HepG2 (cell line): ENCODE measurements at regions not wholly inside any gene's neighbourhood (a gene's known extent, or its start where the extent isn't known, plus 50 kb on each side); places are given as distances from the start of the nearest gene placed in this dataset.

Experiments used
- ATAC-seq: fragments of 200-7000 bp; cut with Tn5 transposase; 3 replicates; pipeline ENCODE4 v1.9.1; 2020; ENCODE audit warnings: mild to moderate bottlenecking, moderate library complexity
- BruUV-seq: library from RNA; stranded (reverse); fragments of 400-500 nt; replicated peaks from 2 replicates; lab custom pipeline; 2021; lab: Mats Ljungman, UMichigan
- CTCF ChIA-PET: fragments of 300-600 bp; formaldehyde crosslinking; extraction: SDS; loops from one replicate; lab custom pipeline; 2021; ENCODE audit warnings: low total read pairs, inconsistent platforms, low intra/inter-chr PET ratio; lab: Yijun Ruan, JAX
- POLR2A ChIA-PET: fragments of 350-600 bp; sonication (Branson Sonifier 250); formaldehyde crosslinking; loops from one replicate; lab custom pipeline; 2020; ENCODE audit warnings: antibody characterized with exemption, inconsistent platforms; lab: Yijun Ruan, JAX
- DNase-seq: peaks from one replicate; pipeline ENCODE4 v3.0.0-alpha.2; 2015; ENCODE audit warnings: low spot score
- FAIRE-seq: peaks from 3 replicates; lab custom pipeline; 2011; peaks lifted over from hg19 to GRCh38; lab: Jason Lieb, UNC
- H2AFZ ChIP-seq: one replicate; pipeline ENCODE4 v1.6.1; 2011; ENCODE audit warnings: low read length, inconsistent platforms
- H3K27ac ChIP-seq: fragments of 300-600 bp; 3 replicates; pipeline ENCODE4 v1.8.0; 2011; ENCODE audit warnings: mixed run types, mild to moderate bottlenecking, mixed read lengths, low read length, inconsistent platforms; ENCODE audit not compliant: insufficient read depth; ENCODE audit errors: extremely low read length
- H3K27me3 ChIP-seq, 2 experiments: fragments of 200-600 bp in 1 of 2; 2 replicates in 1 of 2; 3 replicates in 1 of 2; pipeline versions ENCODE4 v1.6.0 to v1.8.0; 2011; ENCODE audit warnings: low read length in 2 of 2, mild to moderate bottlenecking in 2 of 2, moderate library complexity in 2 of 2, inconsistent platforms in 1 of 2; ENCODE audit not compliant: insufficient read depth in 2 of 2, control insufficient read depth in 1 of 2
- H3K36me3 ChIP-seq, 2 experiments: fragments of 200-600 bp in 1 of 2; replicated peaks in 1 of 2; 2 replicates in 1 of 2; 3 replicates in 1 of 2; pipeline versions ENCODE4 v1.5.1 to v1.8.0; 2011; ENCODE audit warnings: low read length in 2 of 2, inconsistent platforms in 1 of 2; ENCODE audit not compliant: insufficient read depth in 2 of 2, control insufficient read depth in 1 of 2
- H3K4me1 ChIP-seq: 2 replicates; pipeline ENCODE4 v1.5.1; 2012; ENCODE audit warnings: low read length, inconsistent platforms; ENCODE audit not compliant: insufficient read depth
- H3K4me2 ChIP-seq: 2 replicates; pipeline ENCODE4 v1.6.0; 2011; ENCODE audit warnings: low read depth, low read length, inconsistent platforms
- H3K4me3 ChIP-seq, 3 experiments: fragments of 200-600 bp in 1 of 3; sonication (generic), shearing (Covaris generic) in 1 of 3; replicated peaks in 1 of 3; 2 replicates each; pipeline ENCODE4 v1.5.1; 2011 to 2016; ENCODE audit warnings: low read length in 3 of 3, inconsistent platforms in 2 of 3, low read depth in 2 of 3, mild to moderate bottlenecking in 2 of 3, control low read depth in 1 of 3, mixed read lengths in 1 of 3; ENCODE audit not compliant: insufficient read depth in 1 of 3
- H3K79me2 ChIP-seq: one replicate; pipeline ENCODE4 v1.6.1; 2011; ENCODE audit warnings: low read length, inconsistent platforms; ENCODE audit not compliant: insufficient read depth
- H3K9ac ChIP-seq: 2 replicates; pipeline ENCODE4 v1.6.0; 2011; ENCODE audit warnings: mild to moderate bottlenecking, low read depth, low read length, inconsistent platforms; ENCODE audit not compliant: insufficient read depth
- H3K9me3 ChIP-seq: 2 replicates; pipeline ENCODE4 v1.5.1; 2012; ENCODE audit warnings: mild to moderate bottlenecking, low read length
- H4K20me1 ChIP-seq: 2 replicates; pipeline ENCODE4 v1.6.0; 2011; ENCODE audit warnings: inconsistent platforms, mild to moderate bottlenecking, low read length, moderate library complexity; ENCODE audit not compliant: insufficient read depth
- CEBPB ChIP-seq: IDR thresholded peaks from 2 replicates; pipeline ENCODE4 v1.6.1; 2011; ENCODE audit warnings: low read depth, low read length, improper control_type of control experiment, borderline replicate concordance
- CREB3 ChIP-seq: sonication (generic); formaldehyde crosslinking; IDR thresholded peaks from 2 replicates; pipeline ENCODE4 v1.5.0; 2020; ENCODE audit warnings: missing genetic modification reagents
- DRAP1 ChIP-seq: IDR thresholded peaks from 2 replicates; pipeline ENCODE4 v1.6.1; 2016; ENCODE audit warnings: missing genetic modification reagents, missing compliant biosample characterization
- HOXD1 ChIP-seq: sonication (generic); formaldehyde crosslinking; IDR thresholded peaks from 2 replicates; pipeline ENCODE4 v1.5.0; 2020; ENCODE audit warnings: missing genetic modification reagents
- RAD21 ChIP-seq: fragments of 450-650 bp; formaldehyde crosslinking; IDR thresholded peaks from 2 replicates; pipeline ENCODE4 v1.5.0; 2020; ENCODE audit warnings: mild to moderate bottlenecking
- SRSF1 ChIP-seq: fragments of 200-400 bp; formaldehyde crosslinking; optimal IDR thresholded peaks from 2 replicates; pipeline ENCODE3; 2017; ENCODE audit warnings: mild to moderate bottlenecking, low read depth, low read length, moderate library complexity
- STAG1 ChIP-seq: sonication (generic); formaldehyde crosslinking; IDR thresholded peaks from 2 replicates; pipeline ENCODE4 v1.4.0; 2020; ENCODE audit warnings: missing genetic modification reagents
- TAF1 ChIP-seq: sonication (generic); formaldehyde crosslinking; IDR thresholded peaks from 2 replicates; pipeline ENCODE4 v1.4.0; 2020; ENCODE audit warnings: missing genetic modification reagents
- ZBTB8A ChIP-seq: sonication (generic); formaldehyde crosslinking; IDR thresholded peaks from 2 replicates; pipeline ENCODE4 v1.4.0; 2020; ENCODE audit warnings: mild to moderate bottlenecking, low read depth, missing genetic modification reagents, borderline replicate concordance
- ZFP1 ChIP-seq: IDR thresholded peaks from 2 replicates; pipeline ENCODE4 v1.6.1; 2016
- ZKSCAN5 ChIP-seq: sonication (generic); formaldehyde crosslinking; IDR thresholded peaks from 2 replicates; pipeline ENCODE4 v1.5.1; 2020; ENCODE audit warnings: mild to moderate bottlenecking, missing genetic modification reagents
- ZNF121 ChIP-seq: sonication (generic); formaldehyde crosslinking; IDR thresholded peaks from 2 replicates; pipeline ENCODE4 v1.5.0; 2020; ENCODE audit warnings: mild to moderate bottlenecking, missing genetic modification reagents
- ZNF329 ChIP-seq: sonication (generic); formaldehyde crosslinking; IDR thresholded peaks from 2 replicates; pipeline ENCODE4 v1.9.0; 2021; ENCODE audit warnings: low read depth, mild to moderate bottlenecking, missing genetic modification reagents
- ZNF547 ChIP-seq: sonication (generic); formaldehyde crosslinking; IDR thresholded peaks from 2 replicates; pipeline ENCODE4 v1.5.1; 2020; ENCODE audit warnings: mild to moderate bottlenecking, missing genetic modification reagents
- WGBS: methylation state at CpG from one replicate; pipeline ENCODE4 v1.1.6; 2017; ENCODE audit warnings: low lambda C conversion rate; 5-methylcytosine and 5-hydroxymethylcytosine counted together
- in situ Hi-C: cut with HindIII; loops from 2 replicates; pipeline ENCODE4 v1.10.0; 2017; ENCODE audit warnings: low pct_unique_long_range_greater_than_20kb; ENCODE audit not compliant: extremely low pct_ligation_motif_present
- intact Hi-C: fragments of 100-400 bp; cut with micrococcal nuclease; formaldehyde crosslinking; loops from one replicate; pipeline ENCODE4 v1.10.0; 2022; ENCODE audit not compliant: unreplicated experiment
- TF ChIP-seq, protein P1 (sequence below): sonication (generic); formaldehyde crosslinking; IDR thresholded peaks from 2 replicates; pipeline ENCODE4 v1.5.0; 2020; ENCODE audit warnings: mild to moderate bottlenecking, missing genetic modification reagents, moderate library complexity
- TF ChIP-seq, protein P2 (sequence below): sonication (generic); formaldehyde crosslinking; IDR thresholded peaks from 2 replicates; pipeline ENCODE4 v1.4.0; 2020; ENCODE audit warnings: missing genetic modification reagents

- intact Hi-C loops (no loop called here), in situ Hi-C loops (no loop called here)
- no peaks in the 10 kb centered on the region for H3K9me3 ChIP-seq
- H3K4me3 ChIP-seq, result no peak overlapping the region
- no peaks in the 10 kb centered on the region for H4K20me1 ChIP-seq
- WGBS, result 2% methylated on average over 3 of the region's 3 CpGs
- TF ChIP-seq CREB3 (CRISPR knock-in tag) (no peak), CEBPB (peak; percentile 59; the same call in 1 of the 2 replicates)
- no peaks in the 10 kb centered on the region for H3K4me1 ChIP-seq
- H3K27ac ChIP-seq, result no peak overlapping the region
- DNase-seq (no peak), ATAC-seq (no peak), FAIRE-seq (no peak)
- H3K79me2 ChIP-seq, result no peaks in the 10 kb centered on the region
- H3K27me3 ChIP-seq, result no peaks in the 10 kb centered on the region
- H3K9ac ChIP-seq, result no peak overlapping the region
- H3K4me2 ChIP-seq, result no peak overlapping the region
- no TSS peak for BruUV-seq
- ChIA-PET POLR2A (no interaction called here), CTCF (no interaction called here)
- H2AFZ ChIP-seq, result no peak overlapping the region
- no peaks in the 10 kb centered on the region for H3K36me3 ChIP-seq
These were observed 119.9 kb upstream of the NDN start for GRCh38 chr15:23806980-23807379.

GRCh38 chr15:23823508-23823907 lies 136.4 kb upstream of the NDN start:
- WGBS, result 59% methylated on average over 4 of the region's 7 CpGs
- TF ChIP-seq ZNF547 (CRISPR knock-in tag) (no peak), ZFP1 (no peak), HOXD1 (CRISPR knock-in tag) (no peak), STAG1 (CRISPR knock-in tag) (peak; percentile 65), ZKSCAN5 (CRISPR knock-in tag) (no peak), ZBTB8A (CRISPR knock-in tag) (no peak), ZNF329 (CRISPR knock-in tag) (no peak), TAF1 (CRISPR knock-in tag) (no peak), SRSF1 (no peak), RAD21 (peak; percentile 33; the same call in 1 of the 2 replicates), DRAP1 (CRISPR knock-in tag) (no peak), ZNF121 (CRISPR knock-in tag) (no peak)
- TF ChIP-seq, protein P1, sequence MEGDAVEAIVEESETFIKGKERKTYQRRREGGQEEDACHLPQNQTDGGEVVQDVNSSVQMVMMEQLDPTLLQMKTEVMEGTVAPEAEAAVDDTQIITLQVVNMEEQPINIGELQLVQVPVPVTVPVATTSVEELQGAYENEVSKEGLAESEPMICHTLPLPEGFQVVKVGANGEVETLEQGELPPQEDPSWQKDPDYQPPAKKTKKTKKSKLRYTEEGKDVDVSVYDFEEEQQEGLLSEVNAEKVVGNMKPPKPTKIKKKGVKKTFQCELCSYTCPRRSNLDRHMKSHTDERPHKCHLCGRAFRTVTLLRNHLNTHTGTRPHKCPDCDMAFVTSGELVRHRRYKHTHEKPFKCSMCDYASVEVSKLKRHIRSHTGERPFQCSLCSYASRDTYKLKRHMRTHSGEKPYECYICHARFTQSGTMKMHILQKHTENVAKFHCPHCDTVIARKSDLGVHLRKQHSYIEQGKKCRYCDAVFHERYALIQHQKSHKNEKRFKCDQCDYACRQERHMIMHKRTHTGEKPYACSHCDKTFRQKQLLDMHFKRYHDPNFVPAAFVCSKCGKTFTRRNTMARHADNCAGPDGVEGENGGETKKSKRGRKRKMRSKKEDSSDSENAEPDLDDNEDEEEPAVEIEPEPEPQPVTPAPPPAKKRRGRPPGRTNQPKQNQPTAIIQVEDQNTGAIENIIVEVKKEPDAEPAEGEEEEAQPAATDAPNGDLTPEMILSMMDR, result peak; percentile 58
- TF ChIP-seq, protein P2, sequence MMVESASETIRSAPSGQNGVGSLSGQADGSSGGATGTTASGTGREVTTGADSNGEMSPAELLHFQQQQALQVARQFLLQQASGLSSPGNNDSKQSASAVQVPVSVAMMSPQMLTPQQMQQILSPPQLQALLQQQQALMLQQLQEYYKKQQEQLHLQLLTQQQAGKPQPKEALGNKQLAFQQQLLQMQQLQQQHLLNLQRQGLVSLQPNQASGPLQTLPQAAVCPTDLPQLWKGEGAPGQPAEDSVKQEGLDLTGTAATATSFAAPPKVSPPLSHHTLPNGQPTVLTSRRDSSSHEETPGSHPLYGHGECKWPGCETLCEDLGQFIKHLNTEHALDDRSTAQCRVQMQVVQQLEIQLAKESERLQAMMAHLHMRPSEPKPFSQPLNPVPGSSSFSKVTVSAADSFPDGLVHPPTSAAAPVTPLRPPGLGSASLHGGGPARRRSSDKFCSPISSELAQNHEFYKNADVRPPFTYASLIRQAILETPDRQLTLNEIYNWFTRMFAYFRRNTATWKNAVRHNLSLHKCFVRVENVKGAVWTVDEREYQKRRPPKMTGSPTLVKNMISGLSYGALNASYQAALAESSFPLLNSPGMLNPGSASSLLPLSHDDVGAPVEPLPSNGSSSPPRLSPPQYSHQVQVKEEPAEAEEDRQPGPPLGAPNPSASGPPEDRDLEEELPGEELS, result no peak
- in situ Hi-C loops, result no loop called here
- no peak overlapping the region for H3K27ac ChIP-seq
- H3K79me2 ChIP-seq, result no peaks in the 10 kb centered on the region
- BruUV-seq, result no TSS peak
- no peak overlapping the region for H3K4me2 ChIP-seq
- ChIA-PET CTCF (no interaction called here), POLR2A (no interaction called here)
- no peaks in the 10 kb centered on the region for H3K36me3 ChIP-seq
- intact Hi-C loops, result loop anchor here (2.0 kb wide), 1 partner anchor 33 kb away; no protein-coding TSS in a partner anchor
- no peak overlapping the region for H2AFZ ChIP-seq
- peak; percentile 29 for DNase-seq
- no peak overlapping the region for H3K9ac ChIP-seq
- no peaks in the 10 kb centered on the region for H4K20me1 ChIP-seq
- ATAC-seq, result peak; percentile 99
- no peaks in the 10 kb centered on the region for H3K27me3 ChIP-seq
- FAIRE-seq, result no peak
- no peaks in the 10 kb centered on the region for H3K4me1 ChIP-seq
- H3K9me3 ChIP-seq, result no peaks in the 10 kb centered on the region
- H3K4me3 ChIP-seq, result no peak overlapping the region
